ENCODE measurements at regions not wholly inside any gene's neighbourhood (a gene's known extent, or its start where the extent isn't known, plus 50 kb on each side); places are given as distances from the start of the nearest gene placed in this dataset.

DNA sequence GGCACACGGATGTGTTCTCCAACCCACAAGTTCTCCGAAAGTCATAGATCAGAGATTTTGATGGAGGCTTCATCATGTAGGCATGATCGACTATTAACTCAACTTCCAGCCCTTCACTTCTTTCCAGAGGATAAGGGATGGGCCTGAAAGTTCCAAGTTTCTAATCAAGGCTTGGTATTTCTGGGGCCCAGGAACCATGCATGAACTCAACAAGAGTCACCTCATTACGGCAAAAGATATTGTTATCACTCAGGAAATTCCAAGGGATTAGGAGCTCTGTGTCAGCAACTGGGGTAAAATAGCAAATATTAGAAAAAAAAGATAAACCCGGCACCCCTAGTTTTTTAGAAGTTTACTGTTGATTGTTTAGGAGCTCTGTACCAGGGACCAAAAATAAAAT lies 240.1 kb upstream of the PPP1R2C start:
- DNase-seq = no peak

DNA sequence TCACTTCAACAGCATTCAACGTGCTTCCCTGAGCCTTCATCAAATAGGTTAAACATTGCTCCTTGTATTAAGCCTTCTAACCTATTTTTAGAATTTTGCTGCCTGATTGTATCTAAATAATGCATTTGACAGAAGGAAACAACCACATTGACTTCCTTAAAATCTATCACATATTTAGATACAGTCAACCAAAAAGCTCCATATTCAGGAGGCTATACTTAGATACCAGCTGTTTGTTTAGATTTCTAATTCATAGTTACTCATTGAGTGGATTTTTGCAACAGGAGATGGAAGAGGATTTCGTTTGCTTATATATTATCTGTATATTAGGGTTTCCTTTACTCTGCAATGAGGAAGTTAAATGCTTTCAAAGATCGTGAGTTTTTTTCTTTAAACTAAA lies 241.1 kb upstream of the PPP1R2C start:
- DNase-seq = no peak

DNA sequence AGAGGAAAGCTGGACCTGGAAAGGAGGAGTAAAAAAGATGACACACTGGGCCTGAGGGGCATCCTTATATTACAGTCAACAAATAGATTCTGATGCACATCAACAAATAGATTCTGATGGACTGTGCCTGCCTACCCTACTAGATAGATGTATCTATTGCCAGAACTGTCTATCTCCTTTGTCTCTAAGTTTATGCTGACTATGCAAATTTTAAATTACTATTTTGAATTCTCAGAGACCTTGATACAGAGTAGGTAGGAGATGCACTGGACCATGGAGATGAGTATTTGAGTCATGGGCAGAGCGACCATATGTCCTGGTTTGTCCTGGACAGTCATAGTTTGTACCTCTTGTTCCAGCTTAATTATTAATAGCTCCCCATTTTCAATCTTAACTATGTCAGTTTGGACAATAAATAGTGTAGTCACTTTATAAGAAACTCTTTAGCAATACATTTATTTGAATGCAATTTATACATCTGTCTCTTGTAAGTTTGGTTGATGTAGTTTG lies 247.9 kb upstream of the PPP1R2C start:
- no peak for DNase-seq

DNA sequence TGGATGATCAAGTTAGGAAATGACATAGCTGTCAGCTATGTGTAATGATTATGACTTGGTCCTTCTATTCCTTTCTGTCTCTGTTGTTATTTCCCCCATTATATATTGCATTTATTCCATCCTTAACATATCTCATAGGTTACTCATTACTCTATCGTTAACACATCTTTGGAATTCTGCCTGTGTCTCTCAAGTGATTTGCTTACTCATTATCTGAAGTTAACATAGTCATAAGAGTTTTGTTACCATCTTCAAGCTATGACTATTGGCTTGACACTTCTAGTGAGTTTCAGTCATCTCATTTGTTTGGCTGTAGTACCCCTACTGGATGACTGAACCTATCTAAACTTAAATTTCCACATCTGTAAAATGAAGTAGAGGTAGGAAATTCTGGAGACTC lies 286.1 kb upstream of the PPP1R2C start:
- DNase-seq = no peak

DNA sequence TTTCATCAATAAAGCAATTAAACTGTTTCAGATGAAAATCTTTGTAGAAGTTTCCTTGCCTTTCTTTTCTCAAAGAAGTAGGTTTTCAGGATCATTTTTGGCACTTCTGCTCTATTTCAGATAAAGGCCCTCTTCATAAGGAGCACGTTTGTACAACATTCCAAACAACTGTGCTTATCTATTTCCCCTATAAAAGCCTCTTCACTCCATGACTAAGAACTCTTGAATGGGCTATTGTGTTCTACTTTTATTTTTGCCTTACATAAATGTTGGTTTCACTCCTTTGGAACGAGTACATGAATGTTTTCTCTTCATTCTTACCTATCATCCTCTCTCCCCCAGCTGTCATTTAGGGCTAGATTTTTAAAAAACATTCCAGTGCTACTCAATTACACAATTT lies 288.0 kb upstream of the PPP1R2C start:
- no peak for DNase-seq

DNA sequence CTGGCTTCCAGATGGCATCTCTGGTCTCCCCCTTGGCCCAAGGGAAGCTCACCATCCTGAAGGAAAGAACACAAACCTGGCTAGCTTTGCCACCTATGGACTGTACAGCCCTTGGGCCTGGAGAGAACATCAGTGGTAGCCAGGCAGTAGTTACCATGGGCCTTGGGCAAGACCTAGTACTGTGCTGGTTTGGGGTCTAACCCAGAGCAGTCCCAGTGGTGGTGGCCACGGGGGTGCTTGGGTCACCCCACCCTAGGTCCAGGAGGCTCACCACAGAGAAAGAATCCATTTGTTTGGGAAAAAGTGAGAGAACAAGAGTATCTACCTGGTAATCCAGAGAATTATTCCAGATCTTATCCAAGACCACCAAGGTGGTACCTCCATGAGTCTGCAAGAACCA lies 290.7 kb upstream of the PPP1R2C start:
- DNase-seq = no peak

DNA sequence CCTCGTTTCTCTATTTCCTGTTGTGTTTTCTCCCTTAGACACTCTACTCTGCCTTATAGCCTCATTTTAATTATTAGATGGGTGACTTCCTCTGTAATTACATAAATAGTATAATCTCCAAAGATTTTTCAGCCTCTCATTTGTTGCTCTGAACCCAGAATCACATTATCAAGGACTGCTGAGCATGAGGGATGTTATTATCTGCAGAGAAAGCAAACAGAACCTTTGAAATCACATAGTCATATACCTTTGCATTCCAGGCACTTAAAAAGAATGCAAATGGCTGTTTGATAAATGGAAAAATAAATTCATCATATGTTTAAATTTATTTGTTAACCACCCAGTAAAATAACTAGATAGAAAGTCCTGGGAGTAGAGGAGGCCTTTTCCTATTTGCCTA lies 305.1 kb upstream of the PPP1R2C start:
- DNase-seq = no peak

DNA sequence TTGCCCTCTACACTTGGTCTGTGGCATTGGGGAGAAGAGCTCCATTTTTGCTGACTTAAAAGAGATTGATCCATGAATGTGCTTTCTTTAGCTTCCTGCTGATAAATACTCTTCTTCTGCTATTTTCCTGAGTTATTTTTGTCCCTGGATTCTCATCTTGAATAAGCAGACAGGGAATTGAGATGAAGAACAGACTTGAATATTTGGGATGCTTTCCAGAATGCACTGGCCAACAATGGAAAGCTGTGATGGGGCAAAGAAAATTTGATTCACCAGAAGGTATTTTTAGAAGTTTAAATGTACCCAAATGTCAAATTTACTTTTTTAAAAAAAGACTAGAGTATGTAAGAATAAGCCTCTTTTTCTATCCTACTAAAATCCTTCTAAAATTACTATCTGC lies 309.9 kb upstream of the PPP1R2C start:
- DNase-seq = no peak

DNA sequence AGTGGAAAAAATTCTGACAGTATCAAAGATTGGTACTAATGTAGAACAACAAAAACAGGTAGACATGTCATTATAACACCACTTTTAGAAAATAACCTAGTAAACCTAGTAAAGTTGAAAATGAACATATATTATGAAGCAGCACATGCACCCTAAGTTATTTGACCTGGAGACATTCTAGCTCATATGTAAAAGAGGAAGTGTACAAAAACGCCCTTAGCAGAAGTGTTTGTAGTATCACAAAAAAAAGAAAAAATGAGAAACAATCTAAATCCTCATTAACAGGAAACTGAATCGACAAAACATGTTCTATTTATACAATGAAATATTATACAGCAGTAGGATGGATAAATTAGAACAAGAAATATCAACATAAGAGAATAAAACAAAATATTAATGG lies 318.9 kb upstream of the PPP1R2C start:
- DNase-seq = no peak

DNA sequence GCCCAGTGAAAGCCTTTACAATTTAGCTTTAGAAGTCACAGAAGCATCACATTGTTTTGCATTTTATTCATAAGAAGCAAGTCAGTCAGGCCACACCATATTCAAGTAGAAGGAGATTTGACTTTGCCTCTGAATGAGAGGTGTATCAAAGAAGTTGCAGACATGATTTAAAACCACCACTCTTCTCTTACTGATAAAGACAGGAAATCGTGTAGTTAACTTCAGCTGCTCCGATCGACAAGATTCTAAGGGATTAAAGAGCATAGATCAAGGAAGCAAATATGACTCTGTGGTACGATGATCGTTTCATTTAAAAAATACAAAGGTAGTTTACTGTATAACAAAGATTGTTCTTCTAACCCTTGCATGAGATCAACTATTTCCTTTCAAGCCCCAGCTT lies 328.0 kb upstream of the PPP1R2C start:
- DNase-seq = no peak

DNA sequence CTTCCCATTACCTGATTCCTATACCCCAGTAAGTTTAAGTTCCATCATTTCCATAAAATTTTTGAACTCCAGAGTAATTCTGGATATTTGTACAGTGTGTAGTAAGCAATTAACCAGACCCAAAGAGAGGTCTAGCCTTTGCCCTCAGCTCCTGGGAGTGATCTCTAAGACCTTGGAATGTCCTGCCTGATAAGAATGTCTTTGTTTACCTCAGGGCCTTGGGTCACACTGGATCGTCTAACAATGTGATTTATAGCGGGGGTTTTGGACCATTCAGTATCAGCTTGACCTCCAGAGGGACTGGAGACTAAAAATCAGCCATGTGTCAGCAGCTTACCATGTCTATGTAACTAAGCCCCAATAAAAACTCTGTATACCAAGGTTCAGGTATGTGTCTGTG lies 330.9 kb upstream of the PPP1R2C start:
- no peak for DNase-seq

DNA sequence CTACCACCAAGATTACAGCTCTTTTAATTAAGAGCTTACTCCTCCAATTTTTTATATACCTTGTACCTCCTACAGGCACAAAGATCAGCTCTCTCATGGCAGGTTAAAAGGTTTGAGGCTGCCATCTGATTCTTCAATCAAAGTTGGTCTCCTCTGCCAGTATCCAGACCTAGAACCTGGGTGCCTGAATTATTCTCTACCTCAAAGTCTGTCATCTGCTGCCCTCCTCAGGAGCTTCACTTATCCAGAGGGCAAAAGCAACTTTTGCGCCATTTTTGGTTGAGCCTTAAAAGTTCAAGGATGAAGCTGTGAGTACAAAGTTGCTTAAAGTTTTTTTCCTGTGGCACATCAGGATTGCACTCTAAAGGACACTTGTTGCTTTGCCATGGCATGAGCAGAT lies 343.7 kb upstream of the PPP1R2C start:
- DNase-seq = no peak

DNA sequence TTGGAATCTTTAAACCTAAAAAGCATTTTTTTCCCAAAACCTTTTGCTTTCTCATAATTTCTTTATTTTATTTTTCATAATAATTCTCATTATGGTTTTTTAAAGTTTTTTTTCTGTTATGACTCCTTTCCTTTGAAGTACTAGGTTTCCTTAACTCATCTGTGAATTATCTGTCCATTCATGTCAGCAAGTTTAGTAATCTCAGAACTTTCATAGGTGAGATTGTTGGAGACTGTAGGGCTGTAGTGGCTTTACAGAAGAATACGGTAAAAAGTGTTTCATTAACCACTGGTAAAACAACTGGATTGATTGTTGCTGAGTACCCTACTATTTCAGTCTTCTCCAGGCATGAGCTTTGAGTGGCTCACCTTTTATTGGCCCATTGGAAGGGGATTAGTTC lies 361.7 kb upstream of the PPP1R2C start:
- DNase-seq = no peak

DNA sequence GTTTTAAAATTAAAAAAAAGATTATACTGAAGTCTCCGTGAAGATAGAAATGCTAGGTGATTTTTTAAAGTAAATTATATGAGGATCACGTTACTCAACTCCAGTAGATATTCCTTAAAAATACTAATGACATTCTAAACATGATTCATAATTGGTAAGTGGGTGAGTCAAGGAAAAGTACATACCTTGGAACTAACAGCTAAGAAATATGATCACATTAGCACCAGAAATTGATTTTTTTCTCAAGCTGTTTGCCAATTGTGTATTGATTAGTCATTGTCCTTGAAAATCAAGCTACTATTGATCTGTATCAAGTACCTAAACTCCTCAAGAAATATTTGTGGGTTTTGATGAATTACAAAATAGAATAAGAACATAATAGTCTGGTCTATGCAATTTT lies 362.6 kb upstream of the PPP1R2C start:
- DNase-seq = no peak

DNA sequence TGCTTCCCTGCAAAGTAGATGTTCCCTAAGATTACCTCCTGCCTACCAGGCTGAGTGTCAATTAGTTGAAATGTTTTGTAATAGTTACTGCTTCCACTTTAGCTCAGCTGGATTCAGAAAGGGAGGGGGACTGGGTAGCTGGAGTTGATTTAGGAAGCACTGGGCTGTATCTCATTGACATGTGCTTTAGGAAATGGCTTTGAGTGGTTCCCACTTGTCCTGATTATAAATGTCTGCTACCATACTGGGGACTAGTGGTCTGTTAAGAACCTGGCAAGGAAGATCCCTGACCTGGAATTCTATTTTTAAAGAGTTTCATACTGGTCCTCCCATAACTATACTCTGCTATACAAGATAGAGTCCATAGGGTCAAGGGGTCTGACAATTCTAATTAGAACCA lies 363.9 kb upstream of the PPP1R2C start:
- no peak for DNase-seq

DNA sequence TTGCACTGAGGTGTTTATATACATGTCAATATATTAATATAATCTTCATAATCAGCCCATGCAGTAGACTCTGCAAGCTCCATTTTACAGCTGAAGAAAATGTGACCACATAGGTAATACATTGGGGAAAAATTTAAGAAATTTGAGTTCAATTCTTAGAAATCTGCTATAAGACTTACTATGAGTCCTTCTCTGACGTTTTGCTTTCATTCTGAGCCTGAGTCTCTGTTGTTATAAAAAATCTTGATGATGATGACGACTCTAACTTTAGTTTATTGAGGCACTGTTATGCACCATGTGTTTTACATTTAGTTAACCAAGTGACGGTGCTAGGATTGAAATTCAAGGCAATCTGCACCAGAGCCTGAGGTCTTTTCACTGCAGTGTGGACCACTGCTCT lies 370.3 kb upstream of the PPP1R2C start:
- no peak for DNase-seq

DNA sequence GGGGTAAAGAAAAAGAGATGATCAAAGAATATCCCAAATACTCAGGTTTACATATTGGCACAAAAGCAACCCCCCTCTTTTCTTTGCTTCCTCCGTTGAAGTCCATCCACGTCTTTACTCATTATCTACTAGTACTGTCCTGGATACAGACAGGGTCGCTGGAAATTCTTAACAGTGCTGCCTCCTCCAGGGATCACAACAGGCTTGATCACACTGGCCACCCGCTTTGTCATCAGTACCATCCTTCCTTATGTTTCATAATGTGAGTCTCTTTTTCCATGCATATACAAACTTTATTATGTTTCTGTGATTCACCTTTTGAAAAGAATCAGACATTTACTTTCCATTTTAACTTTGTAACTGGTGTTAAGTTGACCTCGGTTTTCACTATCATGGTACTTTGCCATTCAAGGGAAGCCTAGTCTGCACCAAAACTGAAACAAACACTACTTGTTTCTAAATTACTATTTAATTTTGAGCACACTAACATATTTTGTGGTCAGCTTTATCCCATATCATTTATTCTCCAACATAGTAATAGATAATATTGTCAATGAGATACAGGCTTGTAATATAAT lies 387.5 kb upstream of the PPP1R2C start:
- DNase-seq = no peak

DNA sequence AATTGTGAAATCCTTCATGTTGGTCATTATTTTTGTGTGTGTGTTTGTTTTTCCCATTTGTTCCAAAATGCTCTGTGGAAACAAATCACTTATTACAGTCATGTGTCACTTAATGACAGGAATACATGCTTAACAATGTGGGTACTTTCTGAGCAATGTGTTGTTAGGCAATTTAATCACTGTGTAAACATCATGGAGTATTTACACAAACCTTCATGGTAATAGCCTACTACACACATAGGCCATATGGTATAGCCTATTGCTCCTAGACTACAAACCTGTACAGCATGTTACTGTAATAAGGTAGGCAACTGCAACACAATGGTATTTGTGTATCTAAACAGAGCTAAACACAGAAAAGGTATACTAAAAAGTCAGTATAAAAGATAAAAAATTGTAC lies 388.9 kb upstream of the PPP1R2C start:
- no peak for DNase-seq

DNA sequence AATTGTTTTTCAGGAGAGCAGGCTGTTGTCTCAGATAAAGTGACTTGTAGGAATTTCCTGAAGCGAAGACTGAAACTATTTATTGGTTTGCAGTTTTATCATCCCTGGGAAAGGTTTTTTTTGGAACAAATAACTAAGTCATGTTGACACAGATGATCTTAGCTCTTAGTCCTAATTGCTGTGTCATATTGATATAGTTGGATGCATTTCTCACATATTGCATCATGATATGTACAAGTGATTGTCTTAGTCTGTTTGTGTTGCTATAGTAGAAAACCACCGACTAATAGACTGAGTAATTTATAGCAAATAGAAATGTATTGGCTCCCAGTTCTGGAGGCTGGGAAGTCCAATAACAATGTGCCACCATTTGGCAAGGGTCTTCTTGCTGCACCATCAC lies 397.5 kb upstream of the PPP1R2C start:
- DNase-seq = no peak

DNA sequence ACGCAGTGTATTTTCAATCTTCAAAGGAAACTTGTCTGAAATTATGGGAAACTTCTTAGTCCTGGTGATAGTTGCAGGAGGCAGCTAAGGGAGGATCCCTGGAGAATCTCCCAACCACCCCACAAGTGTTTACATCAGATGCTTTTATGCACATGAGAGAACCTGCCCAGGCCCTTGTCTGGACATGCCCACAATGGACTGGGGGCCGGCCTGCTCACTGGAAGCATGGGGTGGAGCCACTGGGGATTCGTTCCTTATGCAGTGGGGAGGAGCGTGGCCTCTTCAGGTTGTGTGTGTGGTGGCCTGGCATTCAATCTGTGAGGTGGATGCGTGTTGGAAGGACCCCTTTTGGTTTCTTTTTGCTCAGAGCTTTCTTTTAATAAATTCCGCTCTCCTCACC lies 398.7 kb upstream of the PPP1R2C start:
- no peak for DNase-seq

DNA sequence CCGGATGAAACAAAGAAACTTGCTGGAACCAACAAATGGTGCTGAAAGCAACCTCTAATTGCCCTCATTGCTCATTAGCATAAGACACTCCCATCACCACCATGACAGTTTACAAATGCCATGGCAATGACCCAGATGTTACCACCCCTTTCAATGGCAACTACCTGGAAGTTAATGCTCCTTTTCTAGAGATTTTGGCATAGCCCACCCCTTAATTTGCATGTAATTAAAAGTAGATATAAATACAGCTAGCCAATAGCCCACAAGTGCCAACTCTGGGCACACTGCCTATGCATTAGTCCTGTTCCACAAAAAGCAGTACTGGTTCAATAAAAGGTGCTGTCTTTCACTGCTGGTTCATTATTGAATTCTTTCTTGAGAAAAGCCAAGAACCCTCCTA lies 410.3 kb upstream of the PPP1R2C start:
- no peak for DNase-seq

DNA sequence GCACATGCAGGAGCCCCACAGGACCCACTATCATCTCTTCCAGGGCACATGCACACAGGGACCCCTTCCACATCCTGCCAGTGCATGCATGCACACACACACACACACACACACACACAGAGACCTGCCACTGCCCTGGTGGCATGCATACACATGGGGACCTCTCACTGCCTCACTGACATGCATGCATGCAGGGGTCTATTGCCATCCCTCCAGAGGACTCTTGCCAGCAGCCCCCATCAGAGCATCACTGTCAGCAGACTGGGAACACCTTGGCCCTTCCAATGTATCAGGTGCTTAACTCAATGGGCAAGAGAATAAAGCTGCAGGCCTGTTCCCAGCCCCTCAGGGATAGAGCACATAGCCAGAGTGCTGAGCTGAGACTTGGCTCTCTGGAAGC lies 433.6 kb upstream of the PPP1R2C start:
- no peak for DNase-seq

DNA sequence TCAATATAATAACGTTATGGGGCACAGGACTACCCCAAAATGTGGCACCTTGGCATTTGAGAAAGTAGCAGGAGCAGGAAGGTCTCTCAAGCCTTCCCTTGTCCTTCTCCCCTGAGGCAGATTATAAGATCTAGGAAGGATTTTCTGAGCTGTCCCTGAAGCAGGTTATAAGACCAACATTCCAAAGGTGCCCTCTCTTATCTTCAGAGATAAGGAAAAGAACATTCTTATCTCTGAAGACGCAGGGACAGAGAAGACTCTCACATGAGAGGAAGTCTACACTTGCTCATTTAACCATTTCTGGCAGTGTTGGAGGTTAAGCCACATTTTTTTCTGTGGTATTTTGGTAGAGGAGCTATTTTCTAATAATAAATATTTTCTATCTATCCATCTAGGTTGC lies 437.9 kb upstream of the MAOA start:
- DNase-seq = no peak

DNA sequence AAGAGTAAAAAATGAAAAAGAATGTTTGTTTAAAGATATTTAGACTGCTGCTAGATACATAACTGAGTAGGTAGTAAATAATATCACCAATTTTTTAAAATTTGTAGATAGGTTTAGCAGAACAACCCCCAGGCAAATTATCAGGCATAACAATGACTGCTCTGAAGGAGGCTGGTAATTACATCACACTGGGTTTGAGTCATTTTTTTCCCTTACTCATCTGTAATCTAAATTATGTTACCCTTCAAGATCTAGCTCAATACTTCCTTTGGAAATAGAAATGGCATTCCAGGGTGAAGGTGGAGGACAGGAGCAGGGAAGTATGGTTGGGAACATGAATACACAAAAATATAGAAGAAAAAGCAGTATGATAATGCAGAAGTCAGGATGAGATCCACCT lies 431.6 kb upstream of the MAOA start:
- no peak for DNase-seq

DNA sequence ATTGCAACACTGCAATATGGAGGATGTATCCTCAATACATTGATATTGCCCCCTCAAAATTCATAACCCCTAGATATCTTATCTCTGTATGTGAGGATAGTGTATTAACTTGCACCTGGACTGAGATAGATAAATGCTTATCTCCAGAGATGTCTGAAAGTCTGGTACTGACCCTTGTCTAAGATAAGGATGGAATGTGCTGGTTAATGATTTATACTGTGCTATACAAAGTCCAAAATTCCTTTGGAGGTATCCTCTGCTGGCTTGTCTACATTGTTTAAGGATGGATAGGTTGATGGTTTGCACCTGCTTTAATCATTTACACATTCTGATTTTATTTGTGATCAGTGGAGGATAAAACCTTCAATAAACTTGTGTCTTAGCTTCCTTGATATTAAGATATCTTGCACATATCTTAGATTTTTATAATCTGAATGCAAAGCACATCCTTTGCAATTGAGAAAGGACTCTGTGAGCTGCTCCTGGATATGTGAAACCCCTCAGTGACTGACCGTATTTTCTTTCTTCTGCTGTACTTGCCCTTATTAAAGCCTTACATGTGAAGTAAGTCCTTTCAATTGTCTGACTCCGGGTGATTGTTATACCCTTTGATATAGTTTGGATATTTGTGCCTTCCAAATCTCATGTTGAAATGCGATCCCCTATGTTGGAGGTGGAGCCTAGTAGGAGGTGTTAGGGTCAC lies 430.3 kb upstream of the MAOA start:
- no peak for DNase-seq
